GM18907 (cell line): ENCODE measurements at regions not wholly inside any gene's neighbourhood (a gene's known extent, or its start where the extent isn't known, plus 50 kb on each side); places are given as distances from the start of the nearest gene placed in this dataset.
A peak's percentile ranks its signal among the peaks of the same experiment; 100 is the strongest.
"Not testable (repeated sequence)": the region's sequence is repeated elsewhere in the genome, so short reads cannot be mapped to it uniquely, and the experiment has no call there.

ENCODE experiments used
- ATAC-seq: cut with Tn5 transposase; IDR thresholded peaks from one replicate; pipeline ENCODE4 v1.9.1; 2021; ENCODE audit warnings: mild to moderate bottlenecking, moderate library complexity; ENCODE audit not compliant: unreplicated experiment

- ATAC-seq, result not testable (repeated sequence)
Measured at GRCh38 chr16:29118301-29118957, 133.6 kb downstream of the LAT start.

- ATAC-seq, result no peak
Measured at GRCh38 chr16:29117631-29118030, 132.8 kb downstream of the LAT start.

- ATAC-seq, result no peak
Measured at GRCh38 chr16:29116980-29117379, 132.1 kb downstream of the LAT start.

- ATAC-seq, result not testable (repeated sequence)
Measured at GRCh38 chr16:29116207-29116606, 131.4 kb downstream of the LAT start.

- ATAC-seq, result peak; percentile 41
Measured at GRCh38 chr16:29115802-29116141, 130.9 kb downstream of the LAT start.

- peak; percentile 40 for ATAC-seq
Measured at GRCh38 chr16:29114989-29115801, 130.3 kb downstream of the LAT start.

GRCh38 chr16:29114574-29114973 is 129.7 kb downstream of the LAT start:
- ATAC-seq, result no peak

GRCh38 chr16:29113446-29113845 is 128.6 kb downstream of the LAT start:
- ATAC-seq, result not testable (repeated sequence)

GRCh38 chr16:29112755-29113347 is 128.0 kb downstream of the LAT start:
- ATAC-seq, result no peak

GRCh38 chr16:29111901-29112680 is 127.2 kb downstream of the LAT start:
- not testable (repeated sequence) for ATAC-seq

- ATAC-seq, result no peak
Measured at GRCh38 chr16:29111421-29111820, 126.6 kb downstream of the LAT start.

- ATAC-seq, result not testable (repeated sequence)
Measured at GRCh38 chr16:29108625-29109169, 123.8 kb downstream of the LAT start.

GRCh38 chr16:29107299-29107698 is 122.4 kb downstream of the LAT start:
- no peak for ATAC-seq

GRCh38 chr16:29106259-29106908 is 121.5 kb downstream of the LAT start:
- not testable (repeated sequence) for ATAC-seq

- ATAC-seq, result not testable (repeated sequence)
Measured at GRCh38 chr16:29104600-29104999, 119.7 kb downstream of the LAT start.

GRCh38 chr16:29097965-29098364 is 113.1 kb downstream of the LAT start:
- ATAC-seq, result not testable (repeated sequence)

GRCh38 chr16:29094729-29095624 is 110.1 kb downstream of the LAT start:
- ATAC-seq, result not testable (repeated sequence)

GRCh38 chr16:29094325-29094724 is 109.5 kb downstream of the LAT start:
- not testable (repeated sequence) for ATAC-seq

GRCh38 chr16:29089679-29090078 is 104.8 kb downstream of the LAT start:
- ATAC-seq, result not testable (repeated sequence)
